OCI-M1 (cell line): ENCODE measurements at regions not wholly inside any gene's neighbourhood (a gene's known extent, or its start where the extent isn't known, plus 50 kb on each side); places are given as distances from the start of the nearest gene placed in this dataset.

ENCODE experiments used
- DNase-seq: peaks from one replicate; lab custom pipeline; 2025; lab: John Stamatoyannopoulos, UW

- no peak for DNase-seq
Measured at GRCh38 chr20:60803335-60804055, 448.6 kb upstream of the CDH4 start.

- no peak for DNase-seq
Measured at GRCh38 chr20:60804240-60804917, 447.7 kb upstream of the CDH4 start.

- no peak for DNase-seq
Measured at GRCh38 chr20:60804918-60805630, 447.0 kb upstream of the CDH4 start.

GRCh38 chr20:60806354-60806753 lies 445.7 kb upstream of the CDH4 start:
- no peak for DNase-seq

GRCh38 chr20:60806824-60807223 lies 445.2 kb upstream of the CDH4 start:
- no peak for DNase-seq

DNA sequence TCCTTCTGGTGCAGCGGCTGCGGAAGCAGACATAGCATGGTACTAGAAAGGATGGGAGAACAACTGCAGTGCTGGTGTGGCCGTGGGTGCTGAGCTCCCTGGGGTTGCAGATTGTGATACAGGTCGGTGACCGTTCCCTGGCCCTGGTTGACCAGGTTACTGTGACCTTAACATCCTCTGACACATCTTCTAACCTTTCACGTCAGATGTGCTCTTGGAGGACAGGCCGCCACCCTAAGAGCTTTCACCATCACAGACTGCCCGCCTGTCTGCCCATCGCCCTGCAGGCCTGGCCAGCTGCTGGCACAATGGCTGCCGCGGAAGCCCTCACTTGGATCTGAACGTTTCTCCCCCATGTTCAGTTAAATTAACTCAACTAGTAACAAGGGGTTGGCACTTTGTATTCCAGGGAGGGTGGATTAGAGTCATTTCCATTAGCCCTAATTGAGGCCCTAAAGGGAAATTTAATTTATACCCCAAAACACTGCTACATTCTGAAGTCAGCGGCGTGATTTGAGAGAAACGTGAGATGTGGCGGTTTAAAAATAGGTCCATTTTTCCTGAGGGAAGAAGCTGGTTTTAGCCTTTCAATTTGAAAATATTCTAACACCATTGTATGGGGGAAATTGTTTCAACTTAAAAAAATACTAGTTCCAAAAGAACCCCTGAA lies 443.9 kb upstream of the CDH4 start:
- no peak for DNase-seq

DNA sequence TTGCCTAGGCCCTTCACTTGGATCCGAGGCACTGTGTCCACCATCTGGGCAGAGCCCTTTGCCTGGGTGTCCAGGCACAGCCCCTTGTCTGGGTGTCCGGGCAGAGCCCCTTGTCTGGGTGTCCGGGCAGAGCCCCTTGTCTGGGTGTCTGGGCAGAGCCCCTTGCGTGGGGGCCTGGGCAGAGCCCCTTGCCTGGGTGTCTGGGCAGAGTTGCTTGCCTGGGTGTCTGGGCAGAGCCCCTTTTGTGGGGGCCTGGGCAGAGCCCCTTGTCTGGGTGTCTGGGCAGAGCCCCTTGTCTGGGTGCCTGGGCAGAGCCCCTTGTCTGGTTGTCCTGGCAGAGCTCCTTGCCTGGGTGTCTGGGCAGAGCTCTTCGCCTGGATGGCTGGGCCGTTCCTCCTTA lies 443.4 kb upstream of the CDH4 start:
- no peak for DNase-seq

DNA sequence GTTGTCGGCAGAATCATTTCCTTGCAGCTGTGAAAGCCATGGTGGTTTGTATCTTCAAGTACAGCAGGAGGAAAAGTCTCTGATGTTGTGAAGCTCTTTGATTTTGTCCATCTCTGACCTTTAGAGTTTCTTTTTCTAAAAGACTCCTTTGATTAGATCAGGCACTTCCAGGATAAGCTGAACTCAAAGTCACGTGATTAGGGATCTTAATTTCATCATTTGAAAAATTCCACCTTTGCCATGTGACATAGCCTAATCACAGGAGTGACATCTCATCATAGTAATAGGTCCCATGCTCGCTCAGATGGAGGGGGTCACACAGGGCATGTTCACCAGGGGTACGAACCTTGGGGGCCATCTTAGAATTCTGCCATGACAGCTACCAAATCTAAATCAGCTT lies 441.5 kb upstream of the CDH4 start:
- DNase-seq = no peak

GRCh38 chr20:60812561-60812960 lies 439.5 kb upstream of the CDH4 start:
- DNase-seq = no peak

GRCh38 chr20:60813066-60813465 lies 439.0 kb upstream of the CDH4 start:
- DNase-seq = no peak

DNA sequence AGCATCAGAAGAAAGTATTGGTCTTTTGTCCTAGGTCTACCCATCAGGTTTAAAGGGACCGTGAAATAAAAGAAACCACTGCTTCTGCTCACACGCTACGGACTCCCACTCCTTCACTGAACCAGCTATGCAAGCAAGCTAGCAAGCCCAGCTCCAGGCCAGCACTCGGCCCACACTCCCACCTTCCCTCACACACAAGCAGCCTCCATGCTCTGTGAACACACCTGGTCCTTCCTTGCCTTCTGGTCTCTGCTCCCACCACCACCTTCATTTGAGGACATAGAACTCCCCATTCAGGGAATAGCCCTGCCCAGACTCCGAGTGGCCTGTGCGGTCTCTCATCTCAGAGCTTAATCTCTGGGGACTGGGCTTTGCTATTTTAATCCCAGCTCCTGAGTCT lies 436.4 kb upstream of the CDH4 start:
- no peak for DNase-seq

GRCh38 chr20:60816901-60817300 lies 435.2 kb upstream of the CDH4 start:
- no peak for DNase-seq

GRCh38 chr20:60817891-60818290 lies 434.2 kb upstream of the CDH4 start:
- no peak for DNase-seq

DNA sequence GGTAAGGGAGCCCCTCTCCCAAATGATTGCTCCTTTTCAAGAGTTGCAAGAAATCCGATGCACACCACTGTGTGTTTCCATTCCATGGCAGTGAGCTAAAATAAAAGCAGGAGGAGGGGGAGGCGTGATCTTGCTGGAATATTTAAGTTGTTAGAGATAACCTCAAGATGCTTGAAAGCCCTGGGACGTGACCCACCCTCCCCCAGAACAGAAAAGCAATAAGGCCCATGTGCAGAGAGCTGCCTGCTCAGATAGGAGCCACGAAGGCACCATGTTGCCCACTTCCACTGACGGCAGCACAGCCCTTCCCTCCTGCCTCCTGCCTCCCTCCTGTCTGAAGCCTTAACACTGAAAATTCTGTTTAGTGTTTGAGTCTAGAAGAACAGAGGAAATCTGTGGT lies 432.6 kb upstream of the CDH4 start:
- no peak for DNase-seq

DNA sequence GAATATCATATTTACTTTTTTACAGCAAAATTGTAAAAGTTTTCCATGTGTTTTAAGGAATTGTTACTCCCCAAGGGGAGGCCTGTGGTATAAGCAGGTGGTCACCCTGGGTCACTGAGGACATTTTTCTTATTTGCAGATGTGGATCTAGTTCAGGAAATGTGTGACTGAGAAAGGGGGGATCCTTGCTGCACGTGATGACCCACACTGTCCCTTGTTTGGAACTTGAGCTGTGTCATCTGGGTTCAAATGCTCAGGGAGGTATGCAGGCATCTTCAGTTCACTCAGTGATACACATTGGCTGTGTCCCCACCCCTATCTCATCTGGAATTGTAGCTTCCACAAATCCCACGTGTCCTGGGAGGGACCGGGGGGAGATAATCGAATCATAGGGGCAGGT lies 431.9 kb upstream of the CDH4 start:
- no peak for DNase-seq

- no peak for DNase-seq
Measured at GRCh38 chr20:60820918-60821317, 431.1 kb upstream of the CDH4 start.

GRCh38 chr20:60822699-60823607 lies 429.1 kb upstream of the CDH4 start:
- DNase-seq = no peak

- no peak for DNase-seq
Measured at GRCh38 chr20:60835876-60836275, 416.2 kb upstream of the CDH4 start.

DNA sequence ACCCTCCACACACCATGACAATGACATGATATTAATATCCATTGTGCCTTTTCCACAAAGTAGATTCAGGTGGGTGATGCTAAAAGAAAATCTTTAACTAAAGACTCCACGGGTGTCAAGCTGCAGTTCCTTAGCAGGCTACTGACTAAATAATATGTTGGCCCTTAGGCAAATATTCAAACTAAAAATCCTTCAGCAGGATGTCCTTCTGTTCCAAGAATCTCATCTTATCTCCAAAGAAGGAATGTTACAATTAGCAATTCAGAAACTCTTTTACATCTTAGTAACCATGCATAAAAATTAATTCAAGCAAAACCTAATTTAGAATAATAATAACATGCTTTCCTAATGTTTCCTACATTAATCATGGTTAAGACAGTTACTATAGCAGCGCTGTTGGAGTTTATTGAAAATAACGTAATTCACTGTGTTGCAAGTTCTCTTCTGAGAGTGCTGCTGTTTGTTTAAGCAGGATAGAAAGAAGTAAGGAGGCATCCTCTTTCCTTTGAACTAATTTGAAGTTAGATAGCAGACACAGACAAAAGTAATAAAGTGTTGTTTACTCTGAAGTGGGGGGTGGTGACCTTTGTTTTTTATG lies 414.8 kb upstream of the CDH4 start:
- DNase-seq = no peak

DNA sequence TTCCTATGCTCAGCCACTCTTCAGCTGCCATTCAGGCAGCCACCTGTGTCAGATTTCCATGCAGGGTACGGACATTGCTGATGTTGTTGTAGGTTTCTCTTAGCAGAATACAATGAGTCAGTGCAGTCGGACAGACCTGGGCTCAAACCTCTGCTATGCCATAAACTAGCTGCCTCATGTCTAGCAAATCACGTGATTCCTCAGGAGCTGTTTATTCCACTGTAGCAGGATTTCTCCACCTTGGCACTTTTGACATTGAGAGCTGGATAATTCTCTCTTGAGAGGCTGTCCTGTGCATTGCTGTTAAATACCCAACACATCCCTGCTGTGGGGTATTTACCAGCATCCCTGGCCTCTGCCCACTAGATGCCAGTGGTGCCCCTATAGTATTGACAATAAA lies 413.8 kb upstream of the CDH4 start:
- DNase-seq = no peak

GRCh38 chr20:60840971-60841370 lies 411.1 kb upstream of the CDH4 start:
- no peak for DNase-seq
